GM21360 (cell line): ENCODE measurements at regions not wholly inside any gene's neighbourhood (a gene's known extent, or its start where the extent isn't known, plus 50 kb on each side); places are given as distances from the start of the nearest gene placed in this dataset.
A peak's percentile ranks its signal among the peaks of the same experiment; 100 is the strongest.
"Not testable (repeated sequence)": the region's sequence is repeated elsewhere in the genome, so short reads cannot be mapped to it uniquely, and the experiment has no call there.

Experiments
- ATAC-seq: cut with Tn5 transposase; IDR thresholded peaks from one replicate; pipeline ENCODE4 v1.9.1; 2021; ENCODE audit warnings: mild to moderate bottlenecking, moderate library complexity; ENCODE audit not compliant: unreplicated experiment

- ATAC-seq, result no peak
Measured at GRCh38 chr2:61774351-61774750, 79.5 kb downstream of the FAM161A start.

GRCh38 chr2:61771904-61772845 lies 81.7 kb downstream of the FAM161A start:
- no peak for ATAC-seq

- ATAC-seq, result no peak
Measured at GRCh38 chr2:61770746-61771145, 83.1 kb downstream of the FAM161A start.

- no peak for ATAC-seq
Measured at GRCh38 chr2:61770298-61770697, 83.6 kb downstream of the FAM161A start.

GRCh38 chr2:61769093-61769675 lies 84.7 kb downstream of the FAM161A start:
- no peak for ATAC-seq

GRCh38 chr2:61764035-61764800 lies 89.6 kb downstream of the FAM161A start:
- peak; percentile 97 for ATAC-seq

- ATAC-seq, result peak; percentile 28
Measured at GRCh38 chr2:61763605-61764034, 90.2 kb downstream of the FAM161A start.

- ATAC-seq, result no peak
Measured at GRCh38 chr2:61762292-61762691, 91.6 kb downstream of the FAM161A start.

- ATAC-seq, result no peak
Measured at GRCh38 chr2:61759718-61760117, 94.1 kb downstream of the FAM161A start.

GRCh38 chr2:61759005-61759404 lies 94.9 kb downstream of the FAM161A start:
- ATAC-seq, result no peak

GRCh38 chr2:61758159-61758558 lies 95.7 kb downstream of the FAM161A start:
- no peak for ATAC-seq

GRCh38 chr2:61753512-61753911 lies 100.3 kb downstream of the FAM161A start:
- no peak for ATAC-seq

- ATAC-seq, result no peak
Measured at GRCh38 chr2:61750624-61751023, 103.2 kb downstream of the FAM161A start.

- ATAC-seq, result no peak
Measured at GRCh38 chr2:61742955-61743354, 110.9 kb downstream of the FAM161A start.

GRCh38 chr2:61737841-61738240 lies 116.0 kb downstream of the FAM161A start:
- no peak for ATAC-seq

- no peak for ATAC-seq
Measured at GRCh38 chr2:61736953-61737352, 116.9 kb downstream of the FAM161A start.

- ATAC-seq, result no peak
Measured at GRCh38 chr2:61733563-61733962, 120.3 kb downstream of the FAM161A start.

- ATAC-seq, result no peak
Measured at GRCh38 chr2:61732787-61733186, 121.1 kb downstream of the FAM161A start.

- ATAC-seq, result no peak
Measured at GRCh38 chr2:61727746-61728145, 126.1 kb downstream of the FAM161A start.

GRCh38 chr2:61726456-61727209 lies 127.2 kb downstream of the FAM161A start:
- ATAC-seq, result no peak

GRCh38 chr2:61723364-61723763 lies 130.5 kb downstream of the FAM161A start:
- ATAC-seq, result not testable (repeated sequence)
